H9 (cell line): ENCODE measurements at regions not wholly inside any gene's neighbourhood (a gene's known extent, or its start where the extent isn't known, plus 50 kb on each side); places are given as distances from the start of the nearest gene placed in this dataset.
A peak's percentile ranks its signal among the peaks of the same experiment; 100 is the strongest.

ENCODE experiments used
- DNase-seq: peaks from one replicate; pipeline ENCODE4 v3.0.0-alpha.2; 2017
- H2AFZ ChIP-seq: one replicate; pipeline ENCODE4 v1.6.1; 2013; ENCODE audit warnings: mild to moderate bottlenecking, low read length, control low read depth, moderate library complexity
- H2AK5ac ChIP-seq: 2 replicates; pipeline ENCODE4 v1.6.1; 2013; ENCODE audit warnings: low read length, control low read depth, mixed read lengths; ENCODE audit not compliant: insufficient read length
- H2BK120ac ChIP-seq: one replicate; pipeline ENCODE4 v1.6.1; 2013; ENCODE audit warnings: low read depth, mild to moderate bottlenecking, low read length, control low read depth, inconsistent platforms; ENCODE audit not compliant: poor library complexity, severe bottlenecking
- H2BK12ac ChIP-seq: 2 replicates; pipeline ENCODE4 v1.6.1; 2013; ENCODE audit warnings: low read length, control low read depth, mixed read lengths, low read depth; ENCODE audit not compliant: insufficient read length
- H2BK15ac ChIP-seq: 2 replicates; pipeline ENCODE4 v1.6.1; 2013; ENCODE audit warnings: low read depth, low read length, control low read depth
- H2BK20ac ChIP-seq: one replicate; pipeline ENCODE4 v1.6.1; 2013; ENCODE audit warnings: low read depth, mild to moderate bottlenecking, low read length, control low read depth, inconsistent platforms; ENCODE audit not compliant: poor library complexity, severe bottlenecking
- H2BK5ac ChIP-seq: 2 replicates; pipeline ENCODE4 v1.6.1; 2013; ENCODE audit warnings: low read length, control low read depth, mixed read lengths; ENCODE audit not compliant: insufficient read length
- H3K14ac ChIP-seq: 2 replicates; pipeline ENCODE4 v1.6.1; 2013; ENCODE audit warnings: low read length, control low read depth; ENCODE audit not compliant: insufficient read depth
- H3K18ac ChIP-seq: 2 replicates; pipeline ENCODE4 v1.6.1; 2013; ENCODE audit warnings: low read depth, mild to moderate bottlenecking, mixed read lengths, low read length, control low read depth; ENCODE audit not compliant: insufficient read length
- H3K23ac ChIP-seq: 2 replicates; pipeline ENCODE4 v1.6.1; 2013; ENCODE audit warnings: low read length, control low read depth, mixed read lengths, low read depth; ENCODE audit not compliant: insufficient read length
- H3K23me2 ChIP-seq: 2 replicates; pipeline ENCODE4 v1.6.1; 2013; ENCODE audit warnings: low read depth, mild to moderate bottlenecking, mixed read lengths, low read length, control low read depth; ENCODE audit not compliant: insufficient read length, poor library complexity, severe bottlenecking
- H3K27ac ChIP-seq: 2 replicates; pipeline ENCODE4 v1.5.1; 2013; ENCODE audit warnings: low read length, control low read depth, mixed read lengths, low read depth; ENCODE audit not compliant: insufficient read length
- H3K27me3 ChIP-seq: 2 replicates; pipeline ENCODE4 v1.6.1; 2013; ENCODE audit warnings: low read length, control low read depth, inconsistent platforms; ENCODE audit not compliant: insufficient read depth
- H3K4ac ChIP-seq: 2 replicates; pipeline ENCODE4 v1.6.1; 2013; ENCODE audit warnings: low read depth, mild to moderate bottlenecking, control low read depth, inconsistent platforms, low read length, moderate library complexity
- H3K4me1 ChIP-seq: 2 replicates; pipeline ENCODE4 v1.6.1; 2013; ENCODE audit warnings: low read length, control low read depth, inconsistent platforms; ENCODE audit not compliant: insufficient read depth
- H3K4me2 ChIP-seq: 2 replicates; pipeline ENCODE4 v1.6.1; 2013; ENCODE audit warnings: low read length, control low read depth, mixed read lengths; ENCODE audit not compliant: insufficient read length, insufficient read depth
- H3K56ac ChIP-seq: 2 replicates; pipeline ENCODE4 v1.6.1; 2013; ENCODE audit warnings: low read depth, mild to moderate bottlenecking, mixed read lengths, low read length, control low read depth; ENCODE audit not compliant: insufficient read length
- H3K79me1 ChIP-seq: 2 replicates; pipeline ENCODE4 v1.6.1; 2013; ENCODE audit warnings: low read depth, mild to moderate bottlenecking, moderate library complexity, low read length, control low read depth, inconsistent platforms; ENCODE audit not compliant: insufficient read depth, poor library complexity, severe bottlenecking
- H3K79me2 ChIP-seq: 2 replicates; pipeline ENCODE4 v1.6.1; 2013; ENCODE audit warnings: low read length, control low read depth, inconsistent platforms; ENCODE audit not compliant: insufficient read depth
- H3K9ac ChIP-seq: 2 replicates; pipeline ENCODE4 v1.6.1; 2013; ENCODE audit warnings: low read length, control low read depth, mixed read lengths; ENCODE audit not compliant: insufficient read length; ENCODE audit errors: extremely low read depth
- H3K9me3 ChIP-seq: one replicate; pipeline ENCODE4 v1.6.1; 2013; ENCODE audit warnings: low read depth, low read length, inconsistent platforms; ENCODE audit not compliant: control insufficient read depth
- H3T11ph ChIP-seq: one replicate; pipeline ENCODE4 v1.6.1; 2013; ENCODE audit warnings: mild to moderate bottlenecking, low read length, control low read depth, inconsistent platforms
- H4K20me1 ChIP-seq: one replicate; pipeline ENCODE4 v1.6.1; 2013; ENCODE audit not compliant: control insufficient read depth, insufficient read length, insufficient read depth
- H4K5ac ChIP-seq: 2 replicates; pipeline ENCODE4 v1.6.1; 2013; ENCODE audit warnings: low read depth, mild to moderate bottlenecking, mixed read lengths, low read length, control low read depth; ENCODE audit not compliant: insufficient read length
- H4K8ac ChIP-seq: replicated peaks from 2 replicates; pipeline ENCODE4 v1.6.1; 2013; ENCODE audit warnings: low read length, control low read depth, mixed read lengths, low read depth; ENCODE audit not compliant: insufficient read length
- H4K91ac ChIP-seq: 2 replicates; pipeline ENCODE4 v1.6.1; 2013; ENCODE audit warnings: low read depth, mild to moderate bottlenecking, moderate library complexity, mixed read lengths, low read length, control low read depth; ENCODE audit not compliant: insufficient read length
- H3K27ac Mint-ChIP-seq, 3 experiments: 2 replicates in 2 of 3; 3 replicates in 1 of 3; pipeline ENCODE4 v1.8.0; 2020 to 2021; ENCODE audit warnings: mixed read lengths in 3 of 3, mild to moderate bottlenecking in 1 of 3, moderate library complexity in 1 of 3
- H3K27me3 Mint-ChIP-seq: 2 replicates; pipeline ENCODE4 v1.8.0; 2021; ENCODE audit warnings: low read depth, mild to moderate bottlenecking, moderate library complexity, mixed read lengths
- H3K36me3 Mint-ChIP-seq, 3 experiments: 2 replicates in 2 of 3; 3 replicates in 1 of 3; pipeline ENCODE4 v1.8.0; 2020 to 2021; ENCODE audit warnings: low read depth in 3 of 3, mixed read lengths in 3 of 3; ENCODE audit not compliant: insufficient read depth in 1 of 3
- H3K4me1 Mint-ChIP-seq, 2 experiments: 2 replicates each; pipeline ENCODE4 v1.8.0; 2020; ENCODE audit warnings: mixed read lengths in 2 of 2
- H3K4me3 Mint-ChIP-seq, 2 experiments: 2 replicates in 1 of 2; 3 replicates in 1 of 2; pipeline ENCODE4 v1.8.0; 2020 to 2021; ENCODE audit warnings: mild to moderate bottlenecking in 2 of 2, mixed read lengths in 2 of 2, moderate library complexity in 1 of 2
- H3K9me3 Mint-ChIP-seq, 2 experiments: 2 replicates in 1 of 2; 3 replicates in 1 of 2; pipeline ENCODE4 v1.8.0; 2020; ENCODE audit warnings: mild to moderate bottlenecking in 2 of 2, mixed read lengths in 2 of 2, moderate library complexity in 1 of 2
- WGBS: extraction: QIAGEN DNeasy Blood & Tissue Kit; methylation state at CpG from one replicate; pipeline ENCODE4 v1.1.7; 2013; ENCODE audit warnings: missing lambda C conversion rate, low lambda C conversion rate, mixed read lengths; ENCODE audit not compliant: insufficient read length; ENCODE audit errors: extremely low coverage; 5-methylcytosine and 5-hydroxymethylcytosine counted together
- TF ChIP-seq, protein P1 (sequence below): fragments of 200-600 bp; sonication (generic); conservative IDR thresholded peaks from 3 replicates; pipeline ENCODE4 v1.8.0; 2021; ENCODE audit warnings: antibody characterized with exemption, mild to moderate bottlenecking

DNA sequence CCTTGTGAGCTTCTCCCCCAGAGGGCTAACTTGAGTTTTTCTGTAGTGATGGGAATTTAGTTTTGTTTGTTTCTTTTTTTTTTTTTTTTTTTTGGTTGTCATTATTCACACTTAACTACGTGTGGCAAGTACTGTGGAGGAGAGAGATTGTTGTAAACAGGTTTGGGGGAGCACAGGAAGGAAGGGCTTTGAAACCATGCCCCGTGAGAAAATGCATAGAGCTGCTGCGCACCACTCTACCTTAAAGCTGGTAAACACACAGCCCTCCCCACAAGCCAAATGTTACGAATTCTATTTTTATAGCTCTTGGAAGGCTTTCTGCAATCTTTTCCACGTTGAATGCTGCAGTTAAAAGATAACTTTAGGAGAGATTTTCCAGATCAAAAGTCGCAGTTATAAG is 76.2 kb downstream of the ZNF22 start:
- TF ChIP-seq, protein P1, sequence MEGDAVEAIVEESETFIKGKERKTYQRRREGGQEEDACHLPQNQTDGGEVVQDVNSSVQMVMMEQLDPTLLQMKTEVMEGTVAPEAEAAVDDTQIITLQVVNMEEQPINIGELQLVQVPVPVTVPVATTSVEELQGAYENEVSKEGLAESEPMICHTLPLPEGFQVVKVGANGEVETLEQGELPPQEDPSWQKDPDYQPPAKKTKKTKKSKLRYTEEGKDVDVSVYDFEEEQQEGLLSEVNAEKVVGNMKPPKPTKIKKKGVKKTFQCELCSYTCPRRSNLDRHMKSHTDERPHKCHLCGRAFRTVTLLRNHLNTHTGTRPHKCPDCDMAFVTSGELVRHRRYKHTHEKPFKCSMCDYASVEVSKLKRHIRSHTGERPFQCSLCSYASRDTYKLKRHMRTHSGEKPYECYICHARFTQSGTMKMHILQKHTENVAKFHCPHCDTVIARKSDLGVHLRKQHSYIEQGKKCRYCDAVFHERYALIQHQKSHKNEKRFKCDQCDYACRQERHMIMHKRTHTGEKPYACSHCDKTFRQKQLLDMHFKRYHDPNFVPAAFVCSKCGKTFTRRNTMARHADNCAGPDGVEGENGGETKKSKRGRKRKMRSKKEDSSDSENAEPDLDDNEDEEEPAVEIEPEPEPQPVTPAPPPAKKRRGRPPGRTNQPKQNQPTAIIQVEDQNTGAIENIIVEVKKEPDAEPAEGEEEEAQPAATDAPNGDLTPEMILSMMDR = no peak
- Mint-ChIP-seq H3K27me3 (no peaks in the 10 kb centered on the region; the same call in none of the 2 replicates), H3K9me3 (peaks cover 0 to 4% of the 10 kb centered on the region in 2 experiments; a peak in 2 of 5 replicates), H3K4me3 (no peak overlapping the region), H3K36me3 (peaks cover 0 to 6% (median 3%) of the 10 kb centered on the region in 3 experiments; a peak in 4 of 7 replicates), H3K4me1 (peaks cover 25 to 27% of the 10 kb centered on the region in 2 experiments), H3K27ac (peak overlapping the region in 1 of 3 experiments; percentile 31; a peak in 2 of 7 replicates)
- H2AFZ ChIP-seq = no peak overlapping the region
- H4K8ac ChIP-seq = no peak overlapping the region
- H3K56ac ChIP-seq = no peak overlapping the region
- no peak overlapping the region for H3T11ph ChIP-seq
- no peak overlapping the region for H2BK120ac ChIP-seq
- H3K9ac ChIP-seq = no peak overlapping the region
- no peak overlapping the region for H3K18ac ChIP-seq
- H3K27me3 ChIP-seq = no peaks in the 10 kb centered on the region
- H3K9me3 ChIP-seq = no peaks in the 10 kb centered on the region
- H4K91ac ChIP-seq = no peak overlapping the region
- no peak overlapping the region for H3K4ac ChIP-seq
- H2BK12ac ChIP-seq = no peak overlapping the region
- no peak overlapping the region for H3K27ac ChIP-seq
- H4K20me1 ChIP-seq = no peaks in the 10 kb centered on the region
- no peak overlapping the region for H3K14ac ChIP-seq
- no peaks in the 10 kb centered on the region for H3K23me2 ChIP-seq
- no peak overlapping the region for H2BK5ac ChIP-seq
- H2BK15ac ChIP-seq = no peak overlapping the region
- DNase-seq = no peak
- no peaks in the 10 kb centered on the region for H3K79me1 ChIP-seq
- no peak overlapping the region for H4K5ac ChIP-seq
- H3K4me1 ChIP-seq = no peaks in the 10 kb centered on the region
- H3K4me2 ChIP-seq = no peak overlapping the region
- H3K79me2 ChIP-seq = no peaks in the 10 kb centered on the region
- H2BK20ac ChIP-seq = no peak overlapping the region
- WGBS = no CpG with 5 or more reads among the region's 6 CpGs
- no peak overlapping the region for H2AK5ac ChIP-seq
- H3K23ac ChIP-seq = no peak overlapping the region
